ENCODE measurements at regions not wholly inside any gene's neighbourhood (a gene's known extent, or its start where the extent isn't known, plus 50 kb on each side); places are given as distances from the start of the nearest gene placed in this dataset.

- no peaks in the 10 kb centered on the region for H3K27me3 Mint-ChIP-seq
- no peak overlapping the region for H3K27ac Mint-ChIP-seq
- H3K4me1 Mint-ChIP-seq = no peaks in the 10 kb centered on the region
- H3K9me3 Mint-ChIP-seq = no peaks in the 10 kb centered on the region
- H3K4me3 Mint-ChIP-seq = no peak overlapping the region
- no peaks in the 10 kb centered on the region for H3K36me3 Mint-ChIP-seq
- ATAC-seq = no peak
These were observed 58.4 kb upstream of the ALDH1A1 start for GRCh38 chr9:73011181-73011750.

DNA sequence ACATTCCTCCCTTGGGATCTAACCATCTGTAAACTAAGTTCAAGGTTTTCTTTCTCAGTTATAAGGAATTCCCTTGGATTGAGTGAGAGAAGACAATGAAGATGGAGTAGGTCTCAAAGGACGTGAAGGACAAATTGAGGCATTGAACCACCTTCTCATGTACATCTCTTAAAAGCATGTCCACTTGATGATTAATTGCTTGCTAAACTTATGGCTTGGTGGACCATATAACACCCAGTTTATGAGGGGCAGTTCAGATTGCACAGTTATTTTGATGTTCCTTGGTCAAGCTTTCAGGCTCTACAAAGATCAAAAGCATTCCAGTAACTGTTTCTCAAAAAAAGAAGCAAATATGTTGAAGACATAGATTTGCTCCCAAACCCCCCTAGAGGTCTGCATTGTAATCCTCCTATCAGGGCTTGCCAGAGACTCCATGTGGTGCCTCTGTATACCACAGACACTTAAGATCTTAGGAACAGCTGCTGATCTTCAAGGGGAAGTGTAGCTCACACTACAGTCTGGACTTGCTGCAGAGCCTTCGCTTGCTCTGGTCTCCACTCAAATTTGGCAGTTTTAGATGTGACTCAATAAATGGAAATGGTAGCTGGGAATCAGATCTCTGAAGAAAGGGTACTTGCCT, 56.9 kb upstream of the ALDH1A1 start:
- H3K27me3 Mint-ChIP-seq = peaks cover 9% of the 10 kb centered on the region
- H3K36me3 Mint-ChIP-seq = no peaks in the 10 kb centered on the region
- H3K4me3 Mint-ChIP-seq = no peak overlapping the region
- no peak for ATAC-seq
- H3K4me1 Mint-ChIP-seq = no peaks in the 10 kb centered on the region
- H3K9me3 Mint-ChIP-seq = no peaks in the 10 kb centered on the region
- no peak overlapping the region for H3K27ac Mint-ChIP-seq

DNA sequence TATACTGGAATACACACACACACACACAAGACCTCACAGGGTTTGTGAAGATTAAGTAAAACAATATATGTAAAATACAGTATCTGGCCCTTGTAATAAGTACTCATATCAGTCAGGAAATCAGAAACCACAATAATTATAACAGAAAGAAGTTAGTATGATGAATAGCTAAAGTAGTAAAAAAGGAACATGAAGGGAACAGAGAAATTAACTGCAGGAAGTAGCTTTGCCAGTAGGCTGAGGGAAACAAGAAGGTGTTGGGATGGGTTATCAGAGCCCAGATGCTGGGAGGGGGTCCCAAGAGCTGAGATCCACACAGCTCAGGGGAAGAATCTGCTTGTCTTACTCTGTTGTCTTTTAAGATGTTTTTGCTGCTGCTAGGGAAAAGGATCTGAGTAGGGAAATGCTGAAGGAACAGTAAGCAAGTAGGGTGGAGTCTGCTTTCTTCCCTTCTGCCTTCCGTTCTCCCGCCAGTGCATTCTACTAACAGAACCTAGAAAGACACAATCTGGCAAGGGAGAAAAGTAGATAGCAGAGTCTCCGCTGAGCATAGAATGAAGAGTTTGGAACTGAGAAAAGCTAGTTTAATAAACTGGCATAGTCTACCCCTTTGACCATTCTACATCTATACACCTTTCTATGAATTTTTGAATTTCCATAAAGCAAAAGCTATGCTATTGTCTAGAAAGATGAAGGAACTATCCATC, 55.3 kb upstream of the ALDH1A1 start:
- no peak for ATAC-seq
- Mint-ChIP-seq H3K4me3 (no peak overlapping the region), H3K27me3 (peaks cover 9% of the 10 kb centered on the region)

GRCh38 chr9:73006986-73007385, 54.1 kb upstream of the ALDH1A1 start:
- ATAC-seq = no peak
- peaks cover 9% of the 10 kb centered on the region for H3K27me3 Mint-ChIP-seq
- H3K4me3 Mint-ChIP-seq = no peak overlapping the region

More for the DNA sequence above, 55.3 kb upstream of the ALDH1A1 start:
- Mint-ChIP-seq H3K27ac (no peak overlapping the region), H3K9me3 (no peaks in the 10 kb centered on the region), H3K36me3 (no peaks in the 10 kb centered on the region), H3K4me1 (no peaks in the 10 kb centered on the region)

More at GRCh38 chr9:73006986-73007385, 54.1 kb upstream of the ALDH1A1 start:
- no peak overlapping the region for H3K27ac Mint-ChIP-seq
- no peaks in the 10 kb centered on the region for H3K9me3 Mint-ChIP-seq
- no peaks in the 10 kb centered on the region for H3K36me3 Mint-ChIP-seq
- H3K4me1 Mint-ChIP-seq = no peaks in the 10 kb centered on the region
